GM13976 (cell line): ENCODE measurements at regions not wholly inside any gene's neighbourhood (a gene's known extent, or its start where the extent isn't known, plus 50 kb on each side); places are given as distances from the start of the nearest gene placed in this dataset.

Source experiments
- DNase-seq: peaks from one replicate; pipeline ENCODE4 v3.0.0; 2012; ENCODE audit warnings: low spot score
- CTCF ChIP-seq: IDR thresholded peaks from 2 replicates; pipeline ENCODE4 v1.5.1; 2012; ENCODE audit warnings: borderline replicate concordance, mild to moderate bottlenecking; ENCODE audit not compliant: insufficient read depth; ENCODE audit errors: extremely low read depth, missing control alignments, control extremely low read depth
- in situ Hi-C: fragments of 300-500 bp; cut with MboI; formaldehyde crosslinking; loops from one replicate; pipeline ENCODE4 v1.12.0; 2022; ENCODE audit warnings: low sequenced_read_pairs, mixed read lengths, inconsistent platforms; ENCODE audit not compliant: unreplicated experiment

GRCh38 chrX:151476604-151477303 lies 79.7 kb downstream of the VMA21 start:
- in situ Hi-C loops = loop anchor here (25.0 kb wide), 1 partner anchor 314 kb away; no protein-coding TSS in a partner anchor
- no peak for TF ChIP-seq CTCF
- DNase-seq = no peak

DNA sequence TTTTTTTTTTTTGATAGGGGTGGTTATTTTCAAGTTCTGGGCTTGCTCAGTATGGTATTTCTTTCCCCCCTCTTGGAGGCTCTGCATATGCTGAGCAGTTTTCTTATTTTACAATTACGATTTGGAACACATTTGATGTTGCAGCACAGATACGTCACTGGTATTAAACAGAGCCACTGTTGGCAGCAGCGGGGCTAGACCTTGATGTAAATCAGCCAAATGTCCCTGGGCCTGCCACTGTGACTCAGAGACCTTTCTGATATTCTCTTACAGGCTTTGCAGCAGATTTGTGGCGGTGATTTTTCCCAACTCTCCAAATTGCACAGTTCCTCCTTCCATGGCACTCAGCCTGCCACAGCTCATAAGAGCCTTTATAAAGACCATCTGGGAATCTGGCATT lies 81.1 kb downstream of the VMA21 start:
- in situ Hi-C loops = loop anchor here (25.0 kb wide), 1 partner anchor 316 kb away; no protein-coding TSS in a partner anchor
- DNase-seq = no peak
- no peak for TF ChIP-seq CTCF

GRCh38 chrX:151488677-151489076 lies 74.8 kb upstream of the PASD1 start:
- peak; percentile 23 for DNase-seq

DNA sequence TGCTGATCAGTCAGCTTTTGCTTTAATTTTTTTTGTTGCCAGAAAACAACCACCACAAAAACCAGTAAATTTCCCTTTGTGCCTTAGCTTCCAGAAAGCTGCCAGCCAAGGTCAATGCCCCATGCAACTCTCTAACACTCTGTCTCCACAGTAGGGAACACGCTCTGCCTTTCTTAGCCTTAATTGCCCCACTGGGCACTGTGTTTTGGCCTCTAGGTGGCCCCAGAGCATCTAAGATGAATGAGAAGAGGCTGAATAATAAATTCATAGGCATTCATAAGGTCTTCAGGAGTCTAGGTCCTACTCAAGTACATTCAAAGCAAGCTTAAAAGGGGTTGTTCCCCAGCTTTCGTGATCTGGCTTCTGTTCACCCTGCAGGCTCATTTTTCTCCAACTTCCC lies 57.7 kb upstream of the PASD1 start:
- TF ChIP-seq CTCF = peak; percentile 36
- in situ Hi-C loops = no loop called here
- DNase-seq = no peak

More at GRCh38 chrX:151488677-151489076, 74.8 kb upstream of the PASD1 start:
- in situ Hi-C loops = loop anchor here (25.0 kb wide), 1 partner anchor 326 kb away; no protein-coding TSS in a partner anchor
- TF ChIP-seq CTCF = peak; percentile 35

DNA sequence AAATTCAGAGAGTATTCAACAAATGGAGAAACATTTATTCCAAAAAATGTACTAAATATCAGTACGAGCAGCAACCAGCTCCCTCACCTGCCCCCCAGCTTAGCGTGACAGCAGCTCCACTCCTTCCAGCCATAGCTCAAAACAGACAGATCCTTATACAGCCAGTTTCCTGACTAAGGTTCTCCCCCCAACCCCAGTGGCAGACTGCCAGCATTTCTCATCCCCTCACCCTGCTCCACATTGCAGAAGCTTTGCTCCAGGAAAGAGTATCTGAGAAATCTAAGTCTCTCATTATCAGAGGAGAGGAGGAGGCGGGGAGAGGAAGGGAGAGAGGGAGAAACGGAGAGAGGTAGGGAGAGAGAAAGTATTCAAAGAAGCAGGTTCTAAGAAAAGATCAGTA lies 53.3 kb upstream of the PASD1 start:
- in situ Hi-C loops = no loop called here
- DNase-seq = no peak
- TF ChIP-seq CTCF = no peak

DNA sequence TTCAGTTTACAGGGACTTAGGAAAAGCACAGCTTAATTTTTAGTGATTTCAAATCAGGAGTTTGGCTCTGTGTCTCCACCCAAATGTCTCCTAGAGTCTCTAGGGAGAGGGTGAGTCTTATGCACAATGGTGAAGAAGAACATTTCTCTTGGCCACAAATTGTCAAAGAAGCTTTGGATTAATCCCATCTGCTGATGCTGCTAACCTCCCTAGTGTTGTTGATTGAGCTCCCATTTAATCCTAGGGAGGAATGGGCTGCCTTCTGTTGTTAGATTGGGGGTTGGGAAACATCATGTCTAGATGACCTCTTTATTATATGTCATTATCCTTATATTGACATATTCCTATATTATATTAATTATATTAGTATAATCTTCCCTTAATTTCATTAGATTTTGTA lies 50.0 kb upstream of the PASD1 start:
- in situ Hi-C loops = no loop called here
- no peak for DNase-seq
- no peak for TF ChIP-seq CTCF
